Endothelial cell (in vitro differentiated cells): ENCODE measurements at regions not wholly inside any gene's neighbourhood (a gene's known extent, or its start where the extent isn't known, plus 50 kb on each side); places are given as distances from the start of the nearest gene placed in this dataset.

ENCODE experiments used
- DNase-seq: peaks from one replicate; pipeline ENCODE4 v3.0.0; 2021; ENCODE audit warnings: low spot score
- H3K27ac Mint-ChIP-seq: one replicate; pipeline ENCODE4 v1.8.0; 2021; ENCODE audit warnings: mixed read lengths, inconsistent platforms; ENCODE audit not compliant: unreplicated experiment
- H3K27me3 Mint-ChIP-seq: one replicate; pipeline ENCODE4 v1.8.0; 2021; ENCODE audit warnings: mild to moderate bottlenecking, moderate library complexity, mixed read lengths, inconsistent platforms; ENCODE audit not compliant: unreplicated experiment
- H3K36me3 Mint-ChIP-seq: one replicate; pipeline ENCODE4 v1.8.0; 2021; ENCODE audit warnings: mild to moderate bottlenecking, low read depth, mixed read lengths, inconsistent platforms; ENCODE audit not compliant: unreplicated experiment
- H3K4me1 Mint-ChIP-seq: one replicate; pipeline ENCODE4 v1.8.0; 2021; ENCODE audit warnings: mild to moderate bottlenecking, mixed read lengths, inconsistent platforms; ENCODE audit not compliant: unreplicated experiment
- H3K4me3 Mint-ChIP-seq: one replicate; pipeline ENCODE4 v1.8.0; 2021; ENCODE audit warnings: mild to moderate bottlenecking, mixed read lengths, inconsistent platforms; ENCODE audit not compliant: unreplicated experiment
- H3K9me3 Mint-ChIP-seq: one replicate; pipeline ENCODE4 v1.8.0; 2021; ENCODE audit warnings: mixed read lengths, inconsistent platforms; ENCODE audit not compliant: unreplicated experiment
- TF ChIP-seq, protein P1 (sequence below): fragments of 200-600 bp; sonication (generic); IDR thresholded peaks from one replicate; pipeline ENCODE4 v1.5.0; 2021; ENCODE audit warnings: antibody characterized with exemption; ENCODE audit not compliant: unreplicated experiment

DNA sequence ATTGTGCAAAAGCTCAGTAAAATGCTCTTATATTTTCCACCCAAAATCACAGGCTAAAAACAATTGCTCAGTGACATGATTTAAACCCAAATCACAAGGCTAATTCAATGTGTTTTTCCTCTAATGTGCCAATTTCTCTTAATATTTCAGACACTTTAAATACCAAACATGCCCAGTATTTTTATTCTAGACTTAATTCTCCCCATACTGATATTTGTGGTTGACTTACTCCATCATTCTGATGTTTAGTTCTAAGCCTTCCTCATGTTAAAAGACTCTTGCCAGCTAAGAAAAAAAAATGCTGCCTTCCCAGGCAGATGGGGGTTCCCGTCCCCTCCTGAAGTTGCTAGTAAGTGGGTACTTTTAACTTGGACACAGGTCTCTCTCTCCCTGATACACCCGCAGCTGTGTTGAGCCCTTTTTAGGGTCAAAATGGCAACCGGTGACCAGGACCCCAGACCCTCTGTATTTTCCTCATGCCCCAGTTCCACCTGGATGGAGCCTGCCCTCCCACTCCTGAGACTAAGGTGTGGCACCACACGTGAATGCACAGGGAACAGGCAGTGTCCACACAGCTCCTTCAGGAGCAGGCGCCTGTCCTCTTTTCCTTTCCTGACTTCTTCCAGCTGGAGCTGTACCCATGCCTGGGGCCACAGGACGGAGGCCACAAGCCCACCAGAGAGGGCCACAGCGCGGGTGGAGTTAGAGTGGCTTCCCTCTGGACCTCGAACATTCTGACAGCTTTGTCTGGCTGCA lies 118.9 kb downstream of the RIPK4 start:
- Mint-ChIP-seq H3K27me3 (peaks cover 3% of the 10 kb centered on the region), H3K36me3 (no peaks in the 10 kb centered on the region), H3K4me3 (no peak overlapping the region), H3K9me3 (no peaks in the 10 kb centered on the region), H3K27ac (no peak overlapping the region), H3K4me1 (no peaks in the 10 kb centered on the region)
- DNase-seq = no peak
- TF ChIP-seq, protein P1, sequence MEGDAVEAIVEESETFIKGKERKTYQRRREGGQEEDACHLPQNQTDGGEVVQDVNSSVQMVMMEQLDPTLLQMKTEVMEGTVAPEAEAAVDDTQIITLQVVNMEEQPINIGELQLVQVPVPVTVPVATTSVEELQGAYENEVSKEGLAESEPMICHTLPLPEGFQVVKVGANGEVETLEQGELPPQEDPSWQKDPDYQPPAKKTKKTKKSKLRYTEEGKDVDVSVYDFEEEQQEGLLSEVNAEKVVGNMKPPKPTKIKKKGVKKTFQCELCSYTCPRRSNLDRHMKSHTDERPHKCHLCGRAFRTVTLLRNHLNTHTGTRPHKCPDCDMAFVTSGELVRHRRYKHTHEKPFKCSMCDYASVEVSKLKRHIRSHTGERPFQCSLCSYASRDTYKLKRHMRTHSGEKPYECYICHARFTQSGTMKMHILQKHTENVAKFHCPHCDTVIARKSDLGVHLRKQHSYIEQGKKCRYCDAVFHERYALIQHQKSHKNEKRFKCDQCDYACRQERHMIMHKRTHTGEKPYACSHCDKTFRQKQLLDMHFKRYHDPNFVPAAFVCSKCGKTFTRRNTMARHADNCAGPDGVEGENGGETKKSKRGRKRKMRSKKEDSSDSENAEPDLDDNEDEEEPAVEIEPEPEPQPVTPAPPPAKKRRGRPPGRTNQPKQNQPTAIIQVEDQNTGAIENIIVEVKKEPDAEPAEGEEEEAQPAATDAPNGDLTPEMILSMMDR = no peak

DNA sequence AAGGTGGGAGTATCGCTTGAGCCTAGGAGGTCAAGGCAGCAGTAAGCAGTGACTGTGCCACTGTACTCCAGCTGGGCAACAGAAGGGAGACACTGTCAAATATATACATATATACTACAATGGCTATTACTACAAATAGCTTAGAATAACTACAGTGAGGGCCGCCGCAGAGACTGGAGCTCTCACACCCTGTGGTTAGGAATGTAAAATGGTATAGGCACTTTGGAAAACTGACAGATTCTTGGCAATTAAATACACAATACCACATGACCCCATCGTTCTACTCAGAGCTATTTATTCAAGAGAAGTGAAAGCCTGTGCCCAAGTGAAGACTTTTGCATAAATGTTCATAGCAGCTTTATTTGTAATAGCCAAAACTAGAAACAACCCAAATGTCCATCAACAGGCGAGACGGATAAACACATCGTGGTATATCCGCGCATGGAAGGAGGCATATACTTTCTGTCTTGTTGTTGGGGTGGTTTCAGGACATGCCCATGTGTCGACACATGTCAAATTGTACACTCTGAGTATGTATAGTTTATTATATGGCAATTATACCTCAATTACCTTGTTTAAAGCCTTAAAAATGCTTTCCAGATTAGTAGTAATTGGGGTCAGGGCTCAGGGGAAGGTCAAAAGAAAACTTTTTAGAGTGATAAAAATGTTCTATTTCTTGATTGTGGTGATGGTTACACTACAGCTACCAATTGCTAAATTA lies 123.4 kb downstream of the RIPK4 start:
- Mint-ChIP-seq H3K36me3 (no peaks in the 10 kb centered on the region), H3K9me3 (no peaks in the 10 kb centered on the region), H3K4me1 (no peaks in the 10 kb centered on the region), H3K4me3 (no peak overlapping the region), H3K27me3 (peaks cover 6% of the 10 kb centered on the region), H3K27ac (no peak overlapping the region)
- TF ChIP-seq, protein P1 = no peak
- DNase-seq = no peak

DNA sequence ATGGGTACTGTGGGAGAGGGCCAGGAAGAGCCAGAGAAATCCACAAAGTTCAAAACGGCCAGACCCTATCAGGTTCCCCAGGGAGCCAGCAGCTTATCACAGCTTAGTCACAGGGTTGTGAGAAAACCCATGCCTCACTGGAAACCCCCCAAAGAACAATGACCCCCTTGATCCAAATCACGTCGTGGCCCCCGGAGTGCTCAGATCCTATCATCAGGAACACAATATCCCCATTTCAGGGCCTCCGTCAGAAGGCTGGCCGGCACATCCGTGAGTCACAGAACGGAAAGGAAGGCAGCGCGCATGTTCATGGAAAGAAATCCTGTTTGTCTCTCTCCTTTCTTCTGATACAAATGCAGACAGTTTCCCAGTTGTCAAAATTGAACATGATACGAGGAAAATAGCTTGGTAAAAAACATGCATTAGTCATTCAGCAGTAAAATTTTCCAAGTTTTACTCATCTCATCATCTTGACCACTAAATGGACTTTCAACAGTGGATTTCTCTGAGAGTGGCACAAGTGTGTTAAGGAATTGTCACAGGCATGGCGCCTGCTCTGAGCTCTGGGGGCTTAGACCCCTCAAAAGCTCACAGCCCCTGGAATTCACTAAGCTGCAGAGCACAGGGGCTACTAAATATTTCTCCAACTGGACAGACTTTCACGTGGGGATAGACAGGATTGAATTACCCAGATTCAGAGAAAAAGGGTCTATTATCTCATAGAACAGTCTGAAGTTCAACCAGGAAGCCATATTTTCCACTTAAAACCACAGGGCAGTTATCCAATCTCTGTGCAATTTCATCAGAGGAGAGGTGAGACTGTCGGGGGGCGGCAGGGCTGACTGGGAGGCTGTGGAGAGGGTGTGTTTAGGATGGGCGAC lies 124.8 kb downstream of the RIPK4 start:
- no peak overlapping the region for H3K27ac Mint-ChIP-seq
- no peaks in the 10 kb centered on the region for H3K36me3 Mint-ChIP-seq
- no peak for DNase-seq
- H3K4me1 Mint-ChIP-seq = no peaks in the 10 kb centered on the region
- no peaks in the 10 kb centered on the region for H3K9me3 Mint-ChIP-seq
- TF ChIP-seq, protein P1 = no peak
- peaks cover 5% of the 10 kb centered on the region for H3K27me3 Mint-ChIP-seq
- no peak overlapping the region for H3K4me3 Mint-ChIP-seq

DNA sequence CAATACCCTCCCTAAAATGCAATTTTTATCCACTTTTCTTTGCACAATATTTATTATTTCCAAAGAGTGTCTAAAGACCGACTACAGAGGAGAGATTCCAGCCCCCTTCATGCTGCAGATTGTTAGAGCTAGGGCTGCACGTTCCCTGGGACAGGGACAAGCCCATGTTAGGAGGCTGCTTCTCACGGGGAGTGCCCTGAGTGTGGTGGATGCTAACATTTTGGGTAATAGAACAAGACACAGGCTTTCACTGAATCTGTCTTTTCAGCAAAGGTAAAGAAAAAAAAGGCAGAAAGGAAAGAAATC lies 125.4 kb downstream of the RIPK4 start:
- Mint-ChIP-seq H3K27ac (no peak overlapping the region), H3K4me1 (no peaks in the 10 kb centered on the region), H3K9me3 (no peaks in the 10 kb centered on the region), H3K36me3 (no peaks in the 10 kb centered on the region), H3K4me3 (no peak overlapping the region), H3K27me3 (peaks cover 5% of the 10 kb centered on the region)
- DNase-seq = no peak
- TF ChIP-seq, protein P1 = no peak
